ENCODE measurements at regions not wholly inside any gene's neighbourhood (a gene's known extent, or its start where the extent isn't known, plus 50 kb on each side); places are given as distances from the start of the nearest gene placed in this dataset.

- TF ChIP-seq EZH2 (IDR thresholded peaks at IDR 0.05; ENCODE audit: insufficient read depth, poor library complexity, severe bottlenecking) = no peak
- no peak for TF ChIP-seq EZH2phosphoT487 (IDR thresholded peaks at IDR 0.05; ENCODE audit: insufficient read depth, low read depth)
These were observed 1094.5 kb upstream of the LRRN3 start for GRCh38 chr7:109996411-109996810.
